Calu3 (cell line): ENCODE measurements at regions not wholly inside any gene's neighbourhood (a gene's known extent, or its start where the extent isn't known, plus 50 kb on each side); places are given as distances from the start of the nearest gene placed in this dataset.

ENCODE experiments used
- BruUV-seq: library from RNA; stranded (reverse); fragments of 400-500 nt; replicated peaks from 2 replicates; lab custom pipeline; 2021; lab: Mats Ljungman, UMichigan
- CTCF ChIA-PET: fragments of 300-600 bp; sonication (Branson Sonifier 250); formaldehyde crosslinking; loops from one replicate; lab custom pipeline; 2022; ENCODE audit warnings: antibody characterized with exemption; lab: Charles Lee
- DNase-seq: peaks from one replicate; pipeline ENCODE4 v3.0.0; 2022
- H3K27ac Mint-ChIP-seq: one replicate; pipeline ENCODE4 v1.8.0; 2022; ENCODE audit warnings: mixed read lengths; ENCODE audit not compliant: unreplicated experiment
- H3K27me3 Mint-ChIP-seq: one replicate; pipeline ENCODE4 v1.8.0; 2022; ENCODE audit warnings: mixed read lengths; ENCODE audit not compliant: unreplicated experiment
- H3K36me3 Mint-ChIP-seq: one replicate; pipeline ENCODE4 v1.8.0; 2022; ENCODE audit warnings: mild to moderate bottlenecking, moderate library complexity, mixed read lengths; ENCODE audit not compliant: insufficient read depth, unreplicated experiment
- H3K4me1 Mint-ChIP-seq: one replicate; pipeline ENCODE4 v1.8.0; 2022; ENCODE audit warnings: mild to moderate bottlenecking, low read depth, mixed read lengths; ENCODE audit not compliant: unreplicated experiment
- H3K4me3 Mint-ChIP-seq: one replicate; pipeline ENCODE4 v1.8.0; 2022; ENCODE audit warnings: mild to moderate bottlenecking, low read depth, moderate library complexity, mixed read lengths; ENCODE audit not compliant: unreplicated experiment
- H3K9me3 Mint-ChIP-seq: one replicate; pipeline ENCODE4 v1.8.0; 2022; ENCODE audit warnings: low read depth, mixed read lengths; ENCODE audit not compliant: unreplicated experiment
- intact Hi-C: fragments of 100-400 bp; cut with micrococcal nuclease; formaldehyde crosslinking; loops from one replicate; pipeline ENCODE4 v1.10.0; 2022; ENCODE audit not compliant: unreplicated experiment
- TF ChIP-seq, protein P1 (sequence below): fragments of 200-600 bp; IDR thresholded peaks from one replicate; pipeline ENCODE4 v1.8.0; 2022; ENCODE audit warnings: antibody characterized with exemption; ENCODE audit not compliant: unreplicated experiment

GRCh38 chr7:118713039-118713438, 488.5 kb downstream of the ANKRD7 start:
- Mint-ChIP-seq H3K4me1 (no peaks in the 10 kb centered on the region), H3K27me3 (no peaks in the 10 kb centered on the region), H3K36me3 (no peaks in the 10 kb centered on the region), H3K27ac (no peak overlapping the region), H3K9me3 (no peaks in the 10 kb centered on the region), H3K4me3 (no peak overlapping the region)
- CTCF ChIA-PET = no interaction called here
- intact Hi-C loops = no loop called here
- TF ChIP-seq, protein P1, sequence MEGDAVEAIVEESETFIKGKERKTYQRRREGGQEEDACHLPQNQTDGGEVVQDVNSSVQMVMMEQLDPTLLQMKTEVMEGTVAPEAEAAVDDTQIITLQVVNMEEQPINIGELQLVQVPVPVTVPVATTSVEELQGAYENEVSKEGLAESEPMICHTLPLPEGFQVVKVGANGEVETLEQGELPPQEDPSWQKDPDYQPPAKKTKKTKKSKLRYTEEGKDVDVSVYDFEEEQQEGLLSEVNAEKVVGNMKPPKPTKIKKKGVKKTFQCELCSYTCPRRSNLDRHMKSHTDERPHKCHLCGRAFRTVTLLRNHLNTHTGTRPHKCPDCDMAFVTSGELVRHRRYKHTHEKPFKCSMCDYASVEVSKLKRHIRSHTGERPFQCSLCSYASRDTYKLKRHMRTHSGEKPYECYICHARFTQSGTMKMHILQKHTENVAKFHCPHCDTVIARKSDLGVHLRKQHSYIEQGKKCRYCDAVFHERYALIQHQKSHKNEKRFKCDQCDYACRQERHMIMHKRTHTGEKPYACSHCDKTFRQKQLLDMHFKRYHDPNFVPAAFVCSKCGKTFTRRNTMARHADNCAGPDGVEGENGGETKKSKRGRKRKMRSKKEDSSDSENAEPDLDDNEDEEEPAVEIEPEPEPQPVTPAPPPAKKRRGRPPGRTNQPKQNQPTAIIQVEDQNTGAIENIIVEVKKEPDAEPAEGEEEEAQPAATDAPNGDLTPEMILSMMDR = no peak
- DNase-seq = no peak
- BruUV-seq = no TSS peak

- H3K9me3 Mint-ChIP-seq = no peaks in the 10 kb centered on the region
- no TSS peak for BruUV-seq
- intact Hi-C loops = no loop called here
- no peak overlapping the region for H3K27ac Mint-ChIP-seq
- no peak for DNase-seq
- TF ChIP-seq, protein P1 = no peak
- H3K4me3 Mint-ChIP-seq = no peak overlapping the region
- H3K27me3 Mint-ChIP-seq = no peaks in the 10 kb centered on the region
- CTCF ChIA-PET = no interaction called here
- no peaks in the 10 kb centered on the region for H3K4me1 Mint-ChIP-seq
- H3K36me3 Mint-ChIP-seq = no peaks in the 10 kb centered on the region
Observed at GRCh38 chr7:118720632-118721031, 496.1 kb downstream of the ANKRD7 start.

GRCh38 chr7:118731854-118732253, 507.4 kb downstream of the ANKRD7 start:
- CTCF ChIA-PET = no interaction called here
- H3K4me1 Mint-ChIP-seq = no peaks in the 10 kb centered on the region
- TF ChIP-seq, protein P1 = no peak
- no peak overlapping the region for H3K27ac Mint-ChIP-seq
- peaks cover 6% of the 10 kb centered on the region for H3K9me3 Mint-ChIP-seq
- H3K27me3 Mint-ChIP-seq = no peaks in the 10 kb centered on the region
- no peak overlapping the region for H3K4me3 Mint-ChIP-seq
- BruUV-seq = no TSS peak
- intact Hi-C loops = loop anchor here (5.0 to 10.0 kb wide), 2 partner anchors 377 to 475 kb away; no protein-coding TSS in a partner anchor
- no peaks in the 10 kb centered on the region for H3K36me3 Mint-ChIP-seq
- DNase-seq = no peak

DNA sequence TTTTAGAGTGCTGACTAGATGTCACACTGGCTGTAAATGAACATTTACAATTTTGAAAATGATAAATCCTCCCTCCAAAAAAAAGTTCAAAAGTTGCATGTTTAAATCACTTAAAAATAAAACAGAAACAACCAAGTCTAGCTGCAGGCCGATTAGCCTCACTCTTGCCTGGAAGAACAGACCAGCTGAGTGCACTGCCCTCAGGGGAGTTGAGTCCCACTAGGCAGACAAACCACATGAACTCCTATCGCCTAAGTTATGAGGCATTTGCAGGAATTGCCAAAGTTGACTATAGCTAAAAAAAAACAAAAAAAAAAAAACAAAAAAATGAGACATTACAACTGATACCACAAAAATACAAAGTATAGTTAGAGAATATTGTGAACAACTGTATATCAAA, 510.0 kb downstream of the ANKRD7 start:
- CTCF ChIA-PET = no interaction called here
- no peak for DNase-seq
- H3K27me3 Mint-ChIP-seq = no peaks in the 10 kb centered on the region
- no peak overlapping the region for H3K4me3 Mint-ChIP-seq
- no TSS peak for BruUV-seq
- H3K4me1 Mint-ChIP-seq = no peaks in the 10 kb centered on the region
- TF ChIP-seq, protein P1 = no peak
- intact Hi-C loops = loop anchor here (5.0 to 10.0 kb wide), 2 partner anchors 380 to 477 kb away; no protein-coding TSS in a partner anchor
- no peaks in the 10 kb centered on the region for H3K36me3 Mint-ChIP-seq
- H3K9me3 Mint-ChIP-seq = peaks cover 3% of the 10 kb centered on the region
- H3K27ac Mint-ChIP-seq = no peak overlapping the region
